Astrocyte of the cerebellum (primary cell): ENCODE measurements at regions not wholly inside any gene's neighbourhood (a gene's known extent, or its start where the extent isn't known, plus 50 kb on each side); places are given as distances from the start of the nearest gene placed in this dataset.

Experiments used
- DNase-seq: peaks from one replicate; pipeline ENCODE4 v3.0.0-alpha.2; 2011; ENCODE audit warnings: low read depth
- H3K4me3 ChIP-seq: 2 replicates; pipeline ENCODE4 v1.5.1; 2011; ENCODE audit warnings: mild to moderate bottlenecking, low read depth, low read length, moderate library complexity
- CTCF ChIP-seq: IDR thresholded peaks from 2 replicates; pipeline ENCODE4 v1.5.1; 2012; ENCODE audit warnings: low read length, low read depth, moderate library complexity, mild to moderate bottlenecking; ENCODE audit errors: missing control alignments
- in situ Hi-C: cut with HindIII; loops from 2 replicates; pipeline ENCODE4 v1.10.0; 2017; ENCODE audit warnings: low sequenced_read_pairs

- TF ChIP-seq CTCF = no peak
- in situ Hi-C loops = no loop called here
- no peak overlapping the region for H3K4me3 ChIP-seq
- no peak for DNase-seq
Measured at GRCh38 chr10:2119316-2119715, 382.0 kb upstream of the ADARB2 start.

GRCh38 chr10:2118201-2118600 lies 380.9 kb upstream of the ADARB2 start:
- TF ChIP-seq CTCF = no peak
- H3K4me3 ChIP-seq = no peak overlapping the region
- in situ Hi-C loops = no loop called here
- no peak for DNase-seq

GRCh38 chr10:2117641-2118040 lies 380.3 kb upstream of the ADARB2 start:
- in situ Hi-C loops = no loop called here
- DNase-seq = no peak
- H3K4me3 ChIP-seq = no peak overlapping the region
- TF ChIP-seq CTCF = no peak

- DNase-seq = peak; percentile 72
- no peak overlapping the region for H3K4me3 ChIP-seq
Measured at GRCh38 chr10:2111965-2112364, 374.6 kb upstream of the ADARB2 start.

GRCh38 chr10:2108496-2108895 lies 371.2 kb upstream of the ADARB2 start:
- TF ChIP-seq CTCF = no peak
- no peak for DNase-seq
- H3K4me3 ChIP-seq = no peak overlapping the region
- in situ Hi-C loops = no loop called here

More at GRCh38 chr10:2111965-2112364, 374.6 kb upstream of the ADARB2 start:
- no peak for TF ChIP-seq CTCF
- in situ Hi-C loops = no loop called here

- no peak for TF ChIP-seq CTCF
- in situ Hi-C loops = no loop called here
- DNase-seq = no peak
- no peak overlapping the region for H3K4me3 ChIP-seq
Measured at GRCh38 chr10:2106641-2107040, 369.3 kb upstream of the ADARB2 start.

GRCh38 chr10:2099321-2099720 lies 362.0 kb upstream of the ADARB2 start:
- no peak for TF ChIP-seq CTCF
- no peak for DNase-seq
- H3K4me3 ChIP-seq = no peak overlapping the region
- in situ Hi-C loops = no loop called here
